ENCODE measurements at regions not wholly inside any gene's neighbourhood (a gene's known extent, or its start where the extent isn't known, plus 50 kb on each side); places are given as distances from the start of the nearest gene placed in this dataset.

- no peaks in the 10 kb centered on the region for H3K79me2 ChIP-seq (replicated peaks; ENCODE audit: insufficient read depth, low read length)
- no peaks in the 10 kb centered on the region for H3F3A ChIP-seq (ENCODE audit: insufficient read depth, low read length, poor library complexity, severe bottlenecking)
- H3K9me2 ChIP-seq (ENCODE audit: insufficient read depth, low read length) = no peaks in the 10 kb centered on the region
- H3K9ac ChIP-seq (ENCODE audit: low read length) = no peak overlapping the region
- TF ChIP-seq CTCF (IDR thresholded peaks at IDR 0.05; ENCODE audit: poor library complexity, severe bottlenecking) (no peak), EP300 (conservative IDR thresholded peaks at IDR 0.05; ENCODE audit: poor library complexity, severe bottlenecking) (no peak), TAF1 (IDR thresholded peaks at IDR 0.05; ENCODE audit: low read depth) (no peak), EZH2 (IDR thresholded peaks at IDR 0.05; ENCODE audit: borderline replicate concordance, insufficient read depth, low read length, poor library complexity, severe bottlenecking) (no peak), SMC3 (conservative IDR thresholded peaks at IDR 0.05; ENCODE audit: poor library complexity) (no peak), REST (IDR thresholded peaks at IDR 0.05; ENCODE audit: borderline replicate concordance) (no peak), POLR2AphosphoS5 (IDR thresholded peaks at IDR 0.05) (no peak), MXI1 (conservative IDR thresholded peaks at IDR 0.05; ENCODE audit: poor library complexity, severe bottlenecking) (no peak), RAD21 (conservative IDR thresholded peaks at IDR 0.05) (no peak)
- no peaks in the 10 kb centered on the region for H3K27me3 ChIP-seq (ENCODE audit: insufficient read depth, low read depth, low read length)
- H2AFZ ChIP-seq (ENCODE audit: low read depth, low read length) = no peak overlapping the region
- H3K27ac ChIP-seq (ENCODE audit: low read length) = no peak overlapping the region
- H3K4me3 ChIP-seq (ENCODE audit: low read length) = no peak overlapping the region
- no peaks in the 10 kb centered on the region for H3K36me3 ChIP-seq (ENCODE audit: insufficient read depth, low read length)
- H4K20me1 ChIP-seq (ENCODE audit: insufficient read depth) = no peaks in the 10 kb centered on the region
- no peaks in the 10 kb centered on the region for H3K9me3 ChIP-seq (ENCODE audit: low read length)
- H3K4me2 ChIP-seq (ENCODE audit: low read length) = no peak overlapping the region
These were observed 54.6 kb upstream of the RNF32 start for GRCh38 chr7:156585926-156586325.

GRCh38 chr7:156585025-156585648 lies 55.4 kb upstream of the RNF32 start:
- no peak overlapping the region for H3K4me2 ChIP-seq (ENCODE audit: low read length)
- H3K79me2 ChIP-seq (replicated peaks; ENCODE audit: insufficient read depth, low read length) = no peaks in the 10 kb centered on the region
- H3F3A ChIP-seq (ENCODE audit: insufficient read depth, low read length, poor library complexity, severe bottlenecking) = no peaks in the 10 kb centered on the region
- no peaks in the 10 kb centered on the region for H4K20me1 ChIP-seq (ENCODE audit: insufficient read depth)
- no peaks in the 10 kb centered on the region for H3K9me2 ChIP-seq (ENCODE audit: insufficient read depth, low read length)
- no peaks in the 10 kb centered on the region for H3K36me3 ChIP-seq (ENCODE audit: insufficient read depth, low read length)
- TF ChIP-seq MXI1 (conservative IDR thresholded peaks at IDR 0.05; ENCODE audit: poor library complexity, severe bottlenecking) (no peak), EP300 (conservative IDR thresholded peaks at IDR 0.05; ENCODE audit: poor library complexity, severe bottlenecking) (no peak), REST (IDR thresholded peaks at IDR 0.05; ENCODE audit: borderline replicate concordance) (no peak), SMC3 (conservative IDR thresholded peaks at IDR 0.05; ENCODE audit: poor library complexity) (no peak), RAD21 (conservative IDR thresholded peaks at IDR 0.05) (no peak), POLR2AphosphoS5 (IDR thresholded peaks at IDR 0.05) (no peak), CTCF (IDR thresholded peaks at IDR 0.05; ENCODE audit: poor library complexity, severe bottlenecking) (no peak)
- no peaks in the 10 kb centered on the region for H3K9me3 ChIP-seq (ENCODE audit: low read length)
- no peak overlapping the region for H3K4me3 ChIP-seq (ENCODE audit: low read length)
- no peak overlapping the region for H2AFZ ChIP-seq (ENCODE audit: low read depth, low read length)
- H3K27me3 ChIP-seq (ENCODE audit: insufficient read depth, low read depth, low read length) = no peaks in the 10 kb centered on the region
- H3K27ac ChIP-seq (ENCODE audit: low read length) = no peak overlapping the region
- H3K9ac ChIP-seq (ENCODE audit: low read length) = no peak overlapping the region

Data from neural cell (in vitro differentiated cells).